WERI-Rb-1 (cell line): ENCODE measurements at regions not wholly inside any gene's neighbourhood (a gene's known extent, or its start where the extent isn't known, plus 50 kb on each side); places are given as distances from the start of the nearest gene placed in this dataset.

Experiments
- DNase-seq: peaks from one replicate; pipeline ENCODE4 v3.0.0-alpha.2; 2020
- H3K27ac ChIP-seq: fragments of 250-450 bp; sonication (Bioruptor Pico); 2 replicates; pipeline ENCODE4 v1.5.1; 2020; ENCODE audit warnings: mild to moderate bottlenecking, moderate library complexity
- H3K27me3 ChIP-seq: fragments of 250-450 bp; sonication (Bioruptor Pico); 2 replicates; pipeline ENCODE4 v1.5.1; 2021; ENCODE audit warnings: mild to moderate bottlenecking, low read depth, moderate library complexity; ENCODE audit not compliant: insufficient read depth, severe bottlenecking
- H3K36me3 ChIP-seq: fragments of 250-450 bp; sonication (Bioruptor Pico); 2 replicates; pipeline ENCODE4 v1.5.1; 2020; ENCODE audit warnings: mild to moderate bottlenecking, moderate library complexity
- H3K4me3 ChIP-seq: 2 replicates; pipeline ENCODE4 v1.5.1; 2011; ENCODE audit warnings: low read depth, mild to moderate bottlenecking, control low read depth, low read length
- H3K9me3 ChIP-seq: fragments of 250-450 bp; sonication (Bioruptor Pico); 2 replicates; pipeline ENCODE4 v1.5.1; 2021; ENCODE audit warnings: mild to moderate bottlenecking, moderate library complexity; ENCODE audit not compliant: severe bottlenecking
- TF ChIP-seq, protein P1 (sequence below): IDR thresholded peaks from 2 replicates; pipeline ENCODE4 v1.5.1; 2011; ENCODE audit warnings: low read depth, mild to moderate bottlenecking, control low read depth, inconsistent platforms, low read length

DNA sequence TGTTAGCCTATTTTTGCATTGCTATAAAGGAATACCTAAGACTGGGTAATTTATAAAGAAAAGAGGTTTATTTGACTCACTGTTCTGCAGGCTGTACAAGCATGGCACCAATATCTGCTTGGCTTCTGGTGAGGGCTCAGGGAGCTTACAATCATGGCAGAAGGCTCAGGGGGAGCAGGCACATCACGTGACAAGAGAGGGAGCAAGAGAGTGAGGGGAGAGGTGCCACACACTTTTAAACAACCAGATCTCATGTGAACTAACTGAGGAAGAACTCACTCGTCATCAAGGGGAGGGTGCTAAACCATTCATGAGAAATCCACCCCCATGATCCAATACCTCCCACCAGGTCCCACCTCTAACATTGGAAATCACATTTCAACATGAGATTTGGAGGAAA is 73.9 kb upstream of the ADCY1 start:
- no peaks in the 10 kb centered on the region for H3K9me3 ChIP-seq
- TF ChIP-seq, protein P1, sequence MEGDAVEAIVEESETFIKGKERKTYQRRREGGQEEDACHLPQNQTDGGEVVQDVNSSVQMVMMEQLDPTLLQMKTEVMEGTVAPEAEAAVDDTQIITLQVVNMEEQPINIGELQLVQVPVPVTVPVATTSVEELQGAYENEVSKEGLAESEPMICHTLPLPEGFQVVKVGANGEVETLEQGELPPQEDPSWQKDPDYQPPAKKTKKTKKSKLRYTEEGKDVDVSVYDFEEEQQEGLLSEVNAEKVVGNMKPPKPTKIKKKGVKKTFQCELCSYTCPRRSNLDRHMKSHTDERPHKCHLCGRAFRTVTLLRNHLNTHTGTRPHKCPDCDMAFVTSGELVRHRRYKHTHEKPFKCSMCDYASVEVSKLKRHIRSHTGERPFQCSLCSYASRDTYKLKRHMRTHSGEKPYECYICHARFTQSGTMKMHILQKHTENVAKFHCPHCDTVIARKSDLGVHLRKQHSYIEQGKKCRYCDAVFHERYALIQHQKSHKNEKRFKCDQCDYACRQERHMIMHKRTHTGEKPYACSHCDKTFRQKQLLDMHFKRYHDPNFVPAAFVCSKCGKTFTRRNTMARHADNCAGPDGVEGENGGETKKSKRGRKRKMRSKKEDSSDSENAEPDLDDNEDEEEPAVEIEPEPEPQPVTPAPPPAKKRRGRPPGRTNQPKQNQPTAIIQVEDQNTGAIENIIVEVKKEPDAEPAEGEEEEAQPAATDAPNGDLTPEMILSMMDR = no peak
- no peaks in the 10 kb centered on the region for H3K36me3 ChIP-seq
- H3K4me3 ChIP-seq = no peak overlapping the region
- H3K27me3 ChIP-seq = no peaks in the 10 kb centered on the region
- DNase-seq = no peak
- no peak overlapping the region for H3K27ac ChIP-seq

GRCh38 chr7:45501791-45502190 is 72.4 kb upstream of the ADCY1 start:
- Histone ChIP-seq H3K36me3 (no peaks in the 10 kb centered on the region), H3K4me3 (no peak overlapping the region), H3K27me3 (no peaks in the 10 kb centered on the region), H3K27ac (no peak overlapping the region), H3K9me3 (peaks cover 5% of the 10 kb centered on the region)
- TF ChIP-seq, protein P1 = no peak
- no peak for DNase-seq

GRCh38 chr7:45506059-45506458 is 68.1 kb upstream of the ADCY1 start:
- Histone ChIP-seq H3K27ac (no peak overlapping the region), H3K9me3 (peaks cover 7% of the 10 kb centered on the region), H3K4me3 (no peak overlapping the region), H3K36me3 (no peaks in the 10 kb centered on the region), H3K27me3 (no peaks in the 10 kb centered on the region)
- TF ChIP-seq, protein P1 = no peak
- DNase-seq = no peak

DNA sequence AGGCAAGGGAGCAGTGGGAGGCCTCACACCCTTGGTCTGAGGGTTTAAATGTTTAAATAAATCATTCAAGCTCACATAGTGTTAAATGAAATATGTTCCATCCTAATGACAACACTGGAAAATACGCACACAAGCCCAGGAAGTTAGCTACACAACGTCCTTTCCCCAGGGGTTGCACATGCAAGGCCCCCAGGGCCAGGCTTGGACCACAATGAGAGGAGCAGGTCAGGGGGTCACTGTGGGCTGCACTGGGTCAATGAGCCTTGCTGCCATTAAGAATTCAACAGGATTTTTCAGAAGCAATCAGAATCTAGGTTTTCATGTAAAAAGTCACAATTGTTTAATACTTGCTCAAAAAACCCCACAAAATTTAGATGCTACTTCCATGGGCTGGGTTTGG is 64.9 kb upstream of the ADCY1 start:
- DNase-seq = no peak

DNA sequence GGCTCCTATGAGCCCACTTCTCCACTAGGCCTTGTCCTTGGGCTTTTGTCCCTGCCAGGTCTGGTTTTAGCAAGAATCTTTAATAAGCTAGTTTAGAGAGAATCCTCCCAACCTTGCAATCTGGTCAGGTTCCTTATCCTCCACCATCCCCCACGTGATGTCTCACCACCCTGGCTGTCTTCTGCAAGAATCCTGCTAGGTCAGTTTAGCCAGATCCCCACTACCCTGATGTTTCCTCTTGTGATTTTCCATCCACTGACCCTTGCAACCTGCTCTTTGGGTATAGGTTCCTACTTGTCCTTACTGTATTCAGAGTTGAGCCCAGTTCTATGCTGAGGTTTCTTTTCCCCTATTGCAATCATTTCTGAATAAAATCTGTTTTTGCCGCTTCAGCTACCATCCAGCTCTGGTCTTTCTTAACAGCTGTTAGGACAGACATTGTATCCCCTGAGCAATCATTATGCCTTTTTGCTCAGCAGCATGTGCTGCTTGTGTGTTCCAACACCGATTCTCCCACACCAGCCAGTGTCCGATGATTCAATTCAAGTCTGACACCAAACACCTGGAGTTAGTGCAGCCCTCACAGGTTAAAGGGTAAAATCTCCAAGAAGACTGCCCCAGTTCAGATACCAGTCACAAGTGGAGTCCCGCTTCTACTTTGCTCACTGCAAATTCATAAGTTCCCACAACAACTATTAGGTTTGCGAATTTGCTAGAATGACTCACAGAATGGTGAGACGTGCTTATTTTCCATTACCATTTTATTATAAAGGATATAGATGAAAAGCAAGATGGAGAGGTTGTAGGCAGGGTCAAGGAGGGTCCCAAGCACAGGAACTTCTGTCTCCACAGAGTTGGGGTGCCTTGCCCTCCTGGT is 62.2 kb upstream of the ADCY1 start:
- H3K9me3 ChIP-seq = peaks cover 2% of the 10 kb centered on the region
- H3K4me3 ChIP-seq = no peak overlapping the region
- TF ChIP-seq, protein P1 = no peak
- no peaks in the 10 kb centered on the region for H3K27me3 ChIP-seq
- DNase-seq = no peak
- no peak overlapping the region for H3K27ac ChIP-seq
- no peaks in the 10 kb centered on the region for H3K36me3 ChIP-seq

More for the DNA sequence above, 64.9 kb upstream of the ADCY1 start:
- peaks cover 7% of the 10 kb centered on the region for H3K9me3 ChIP-seq
- H3K36me3 ChIP-seq = no peaks in the 10 kb centered on the region
- TF ChIP-seq, protein P1 = no peak
- H3K27ac ChIP-seq = no peak overlapping the region
- H3K4me3 ChIP-seq = no peak overlapping the region
- no peaks in the 10 kb centered on the region for H3K27me3 ChIP-seq
